Inflammatory macrophage treated with lipopolysaccharide for 4 hours (primary cell): ENCODE measurements at regions not wholly inside any gene's neighbourhood (a gene's known extent, or its start where the extent isn't known, plus 50 kb on each side); places are given as distances from the start of the nearest gene placed in this dataset.
"Not testable (repeated sequence)": the region's sequence is repeated elsewhere in the genome, so short reads cannot be mapped to it uniquely, and the experiment has no call there.

Source experiments
- DNase-seq: peaks from one replicate; pipeline ENCODE4 v3.0.0-alpha.2; 2020

- no peak for DNase-seq
Measured at GRCh38 chr9:25830381-25830780, 152.1 kb upstream of the TUSC1 start.

- DNase-seq, result no peak
Measured at GRCh38 chr9:25827626-25828025, 149.4 kb upstream of the TUSC1 start.

GRCh38 chr9:25816439-25816838 lies 138.2 kb upstream of the TUSC1 start:
- no peak for DNase-seq

GRCh38 chr9:25814023-25814422 lies 135.8 kb upstream of the TUSC1 start:
- no peak for DNase-seq

GRCh38 chr9:25813478-25813877 lies 135.2 kb upstream of the TUSC1 start:
- no peak for DNase-seq

- no peak for DNase-seq
Measured at GRCh38 chr9:25808554-25808953, 130.3 kb upstream of the TUSC1 start.

GRCh38 chr9:25804856-25805255 lies 126.6 kb upstream of the TUSC1 start:
- DNase-seq, result no peak

GRCh38 chr9:25801989-25802388 lies 123.7 kb upstream of the TUSC1 start:
- DNase-seq, result not testable (repeated sequence)

- DNase-seq, result no peak
Measured at GRCh38 chr9:25773805-25774204, 95.6 kb upstream of the TUSC1 start.

- DNase-seq, result no peak
Measured at GRCh38 chr9:25755951-25756350, 77.7 kb upstream of the TUSC1 start.

- no peak for DNase-seq
Measured at GRCh38 chr9:25752398-25752797, 74.2 kb upstream of the TUSC1 start.

GRCh38 chr9:25742256-25742655 lies 64.0 kb upstream of the TUSC1 start:
- no peak for DNase-seq

- no peak for DNase-seq
Measured at GRCh38 chr9:25733336-25733982, 55.2 kb upstream of the TUSC1 start.

- DNase-seq, result not testable (repeated sequence)
Measured at GRCh38 chr9:25731895-25732794, 53.9 kb upstream of the TUSC1 start.
